B cell (primary cell): ENCODE measurements at regions not wholly inside any gene's neighbourhood (a gene's known extent, or its start where the extent isn't known, plus 50 kb on each side); places are given as distances from the start of the nearest gene placed in this dataset.

Experiments
- ATAC-seq: fragments of 200-7000 bp; cut with Tn5 transposase; one replicate; pipeline ENCODE4 v1.10.0; 2021; ENCODE audit warnings: low read depth, mild to moderate bottlenecking, moderate number of reproducible peaks, moderate library complexity
- CTCF ChIA-PET: fragments of 350-600 bp; sonication (Branson Sonifier 250); formaldehyde crosslinking; loops from one replicate; lab custom pipeline; 2021; ENCODE audit warnings: antibody characterized with exemption, inconsistent platforms; lab: Charles Lee
- POLR2A ChIA-PET: fragments of 350-600 bp; sonication (Branson Sonifier 250); formaldehyde crosslinking; loops from one replicate; lab custom pipeline; 2021; ENCODE audit warnings: antibody characterized with exemption; lab: Charles Lee
- DNase-seq: peaks from one replicate; pipeline ENCODE4 v3.0.0; 2013
- H2AFZ ChIP-seq: 2 replicates; pipeline ENCODE4 v1.6.1; 2012; ENCODE audit warnings: mild to moderate bottlenecking, low read depth, low read length; ENCODE audit not compliant: insufficient read depth, poor library complexity, severe bottlenecking
- H3K27ac ChIP-seq, 2 donors: 1 replicate in 1 of 2; 2 replicates in 1 of 2; pipeline ENCODE4 v1.5.1; 2012 to 2013; ENCODE audit warnings: low read length in 2 of 2, mild to moderate bottlenecking in 2 of 2, moderate library complexity in 1 of 2
- H3K27me3 ChIP-seq, 4 experiments: fragments of 200-600 bp in 1 of 4; sonication (generic) in 1 of 4; replicated peaks in 1 of 4; 1 replicate in 2 of 4; 2 replicates in 2 of 4; pipeline versions ENCODE4 v1.6.1 to v1.7.0; 2013 to 2016; ENCODE audit warnings: low read length in 3 of 4, mild to moderate bottlenecking in 2 of 4, mixed read lengths in 1 of 4, moderate library complexity in 1 of 4; ENCODE audit not compliant: insufficient read depth in 4 of 4, control insufficient read depth in 3 of 4; ENCODE audit errors: control extremely low read depth in 1 of 4
- H3K36me3 ChIP-seq, 2 experiments: replicated peaks in 1 of 2; 1 replicate in 1 of 2; 2 replicates in 1 of 2; pipeline versions ENCODE4 v1.6.1 to v1.7.1; 2013; ENCODE audit warnings: low read length in 1 of 2; ENCODE audit not compliant: insufficient read depth in 2 of 2, control insufficient read depth in 1 of 2; ENCODE audit errors: control extremely low read depth in 1 of 2, extremely low read depth in 1 of 2
- H3K4me1 ChIP-seq, 2 donors: fragments of 200-600 bp in 1 of 2; sonication (generic) in 1 of 2; 1 replicate in 1 of 2; 2 replicates in 1 of 2; pipeline versions ENCODE4 v1.5.1 to v1.6.1; 2013 to 2017; ENCODE audit warnings: low read length in 2 of 2; ENCODE audit not compliant: control insufficient read depth in 2 of 2, insufficient read depth in 2 of 2
- H3K4me2 ChIP-seq: replicated peaks from 2 replicates; pipeline ENCODE3; 2012; ENCODE audit warnings: mild to moderate bottlenecking, low read depth, low read length; ENCODE audit not compliant: poor library complexity, severe bottlenecking
- H3K4me3 ChIP-seq, 5 experiments: fragments of 200-600 bp in 1 of 5; sonication (generic) in 1 of 5; 1 replicate in 3 of 5; 2 replicates in 2 of 5; pipeline versions ENCODE4 v1.5.1 to v1.7.0; 2011 to 2016; ENCODE audit warnings: low read length in 4 of 5, mild to moderate bottlenecking in 4 of 5, low read depth in 2 of 5, control low read depth in 1 of 5, moderate library complexity in 1 of 5; ENCODE audit not compliant: insufficient read depth in 1 of 5; ENCODE audit errors: control extremely low read depth in 1 of 5, extremely low read depth in 1 of 5
- H3K79me2 ChIP-seq: fragments of 200-600 bp; sonication (generic); one replicate; pipeline ENCODE4 v1.6.0; 2016; ENCODE audit warnings: low read length; ENCODE audit not compliant: control insufficient read depth, insufficient read depth
- H3K9ac ChIP-seq: fragments of 200-600 bp; sonication (generic); 2 replicates; pipeline ENCODE4 v1.6.1; 2017; ENCODE audit warnings: mild to moderate bottlenecking, low read length, moderate library complexity
- H3K9me3 ChIP-seq, 3 donors: one replicate each; pipeline versions ENCODE4 v1.6.1 to v1.7.1; 2013; ENCODE audit warnings: low read length in 2 of 3; ENCODE audit not compliant: control insufficient read depth in 2 of 3, insufficient read depth in 1 of 3; ENCODE audit errors: control extremely low read depth in 1 of 3
- H4K20me1 ChIP-seq: 2 replicates; pipeline ENCODE4 v1.6.0; 2012; ENCODE audit warnings: mild to moderate bottlenecking, low read length; ENCODE audit not compliant: insufficient read depth, control insufficient read depth, poor library complexity, severe bottlenecking
- H3K27ac Mint-ChIP-seq: one replicate; pipeline ENCODE4 v1.8.0; 2021; ENCODE audit warnings: mixed read lengths
- H3K27me3 Mint-ChIP-seq: one replicate; pipeline ENCODE4 v1.8.0; 2021; ENCODE audit warnings: mixed read lengths
- H3K4me1 Mint-ChIP-seq: one replicate; pipeline ENCODE4 v1.8.0; 2021; ENCODE audit warnings: mixed read lengths
- H3K4me3 Mint-ChIP-seq: one replicate; pipeline ENCODE4 v1.8.0; 2021; ENCODE audit warnings: mixed read lengths
- H3K9me3 Mint-ChIP-seq: one replicate; pipeline ENCODE4 v1.8.0; 2022; ENCODE audit warnings: mixed read lengths; ENCODE audit not compliant: insufficient read depth
- CTCF ChIP-seq: fragments of 200-600 bp; IDR thresholded peaks from one replicate; pipeline ENCODE4 v1.8.0; 2022; ENCODE audit warnings: antibody characterized with exemption, mild to moderate bottlenecking
- EZH2 ChIP-seq: IDR thresholded peaks from 2 replicates; pipeline ENCODE4 v1.6.1; 2012; ENCODE audit warnings: borderline replicate concordance, low read depth, mild to moderate bottlenecking, moderate library complexity, low read length; ENCODE audit not compliant: insufficient read depth, poor library complexity, severe bottlenecking
- WGBS: methylation state at CpG from one replicate; pipeline ENCODE4 v1.1.5; 2013; ENCODE audit warnings: missing lambda C conversion rate; ENCODE audit not compliant: insufficient coverage; 5-methylcytosine and 5-hydroxymethylcytosine counted together
- intact Hi-C: fragments of 100-400 bp; cut with micrococcal nuclease; formaldehyde crosslinking; loops from one replicate; pipeline ENCODE4 v1.10.0; 2022

- Histone ChIP-seq H3K4me3 (no peak overlapping the region), H4K20me1 (no peaks in the 10 kb centered on the region), H3K4me1 (no peaks in the 10 kb centered on the region), H3K9me3 (no peaks in the 10 kb centered on the region), H3K79me2 (no peaks in the 10 kb centered on the region), H3K27ac (no peak overlapping the region), H3K27me3 (no peaks in the 10 kb centered on the region), H3K9ac (no peak overlapping the region), H2AFZ (no peak overlapping the region), H3K4me2 (no peak overlapping the region), H3K36me3 (no peaks in the 10 kb centered on the region)
- ChIA-PET CTCF (no interaction called here), POLR2A (no interaction called here)
- Mint-ChIP-seq H3K27ac (no peak overlapping the region), H3K4me1 (no peaks in the 10 kb centered on the region), H3K27me3 (no peaks in the 10 kb centered on the region), H3K4me3 (no peak overlapping the region), H3K9me3 (no peaks in the 10 kb centered on the region)
- DNase-seq (no peak), ATAC-seq (no peak)
- 97% methylated on average over 4 of the region's 7 CpGs for WGBS
- intact Hi-C loops, result no loop called here
- TF ChIP-seq CTCF (no peak), EZH2 (no peak)
Observed at GRCh38 chr9:737400-738120, 103.9 kb upstream of the DMRT1 start.

GRCh38 chr9:738209-738915 is 103.1 kb upstream of the DMRT1 start:
- Histone ChIP-seq H3K4me3 (no peak overlapping the region), H3K4me1 (no peaks in the 10 kb centered on the region), H3K27me3 (no peaks in the 10 kb centered on the region), H3K27ac (no peak overlapping the region), H3K9me3 (no peaks in the 10 kb centered on the region), H3K4me2 (no peak overlapping the region), H3K36me3 (no peaks in the 10 kb centered on the region), H3K79me2 (no peaks in the 10 kb centered on the region), H3K9ac (no peak overlapping the region), H4K20me1 (no peaks in the 10 kb centered on the region), H2AFZ (no peak overlapping the region)
- Mint-ChIP-seq H3K4me3 (no peak overlapping the region), H3K9me3 (no peaks in the 10 kb centered on the region), H3K27me3 (no peaks in the 10 kb centered on the region), H3K27ac (no peak overlapping the region), H3K4me1 (no peaks in the 10 kb centered on the region)
- ATAC-seq (no peak), DNase-seq (no peak)
- intact Hi-C loops, result no loop called here
- ChIA-PET CTCF (no interaction called here), POLR2A (no interaction called here)
- no peak for TF ChIP-seq CTCF
- no peak for TF ChIP-seq EZH2
- WGBS, result 96% methylated on average over 12 of the region's 14 CpGs
